ENCODE measurements at regions not wholly inside any gene's neighbourhood (a gene's known extent, or its start where the extent isn't known, plus 50 kb on each side); places are given as distances from the start of the nearest gene placed in this dataset.

- Mint-ChIP-seq H3K27ac (ENCODE audit: low read depth, unreplicated experiment) (no peak overlapping the region), H3K9me3 (ENCODE audit: unreplicated experiment) (peaks cover 37% of the 10 kb centered on the region), H3K27me3 (ENCODE audit: insufficient read depth, unreplicated experiment) (no peaks in the 10 kb centered on the region), H3K4me3 (ENCODE audit: unreplicated experiment) (no peak overlapping the region), H3K4me1 (ENCODE audit: insufficient read depth, unreplicated experiment) (no peaks in the 10 kb centered on the region), H3K36me3 (ENCODE audit: insufficient read depth, unreplicated experiment) (no peaks in the 10 kb centered on the region)
- intact Hi-C loops (cut with micrococcal nuclease) = no loop called here
- ChIA-PET CTCF (no interaction called here), POLR2A (no interaction called here)
- no peak for DNase-seq (ENCODE audit: unreplicated experiment)
- BruUV-seq (replicated peaks) = no TSS peak
- TF ChIP-seq, protein P1, sequence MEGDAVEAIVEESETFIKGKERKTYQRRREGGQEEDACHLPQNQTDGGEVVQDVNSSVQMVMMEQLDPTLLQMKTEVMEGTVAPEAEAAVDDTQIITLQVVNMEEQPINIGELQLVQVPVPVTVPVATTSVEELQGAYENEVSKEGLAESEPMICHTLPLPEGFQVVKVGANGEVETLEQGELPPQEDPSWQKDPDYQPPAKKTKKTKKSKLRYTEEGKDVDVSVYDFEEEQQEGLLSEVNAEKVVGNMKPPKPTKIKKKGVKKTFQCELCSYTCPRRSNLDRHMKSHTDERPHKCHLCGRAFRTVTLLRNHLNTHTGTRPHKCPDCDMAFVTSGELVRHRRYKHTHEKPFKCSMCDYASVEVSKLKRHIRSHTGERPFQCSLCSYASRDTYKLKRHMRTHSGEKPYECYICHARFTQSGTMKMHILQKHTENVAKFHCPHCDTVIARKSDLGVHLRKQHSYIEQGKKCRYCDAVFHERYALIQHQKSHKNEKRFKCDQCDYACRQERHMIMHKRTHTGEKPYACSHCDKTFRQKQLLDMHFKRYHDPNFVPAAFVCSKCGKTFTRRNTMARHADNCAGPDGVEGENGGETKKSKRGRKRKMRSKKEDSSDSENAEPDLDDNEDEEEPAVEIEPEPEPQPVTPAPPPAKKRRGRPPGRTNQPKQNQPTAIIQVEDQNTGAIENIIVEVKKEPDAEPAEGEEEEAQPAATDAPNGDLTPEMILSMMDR (IDR thresholded peaks at IDR 0.05; ENCODE audit: unreplicated experiment) = no peak
Observed at GRCh38 chr19:30781047-30781446, 408.9 kb downstream of the ZNF536 start.

GRCh38 chr19:30780456-30780855 lies 408.3 kb downstream of the ZNF536 start:
- peaks cover 36% of the 10 kb centered on the region for H3K9me3 Mint-ChIP-seq (ENCODE audit: unreplicated experiment)
- ChIA-PET CTCF (no interaction called here), POLR2A (no interaction called here)
- no peaks in the 10 kb centered on the region for H3K4me1 Mint-ChIP-seq (ENCODE audit: insufficient read depth, unreplicated experiment)
- no peaks in the 10 kb centered on the region for H3K36me3 Mint-ChIP-seq (ENCODE audit: insufficient read depth, unreplicated experiment)
- no peaks in the 10 kb centered on the region for H3K27me3 Mint-ChIP-seq (ENCODE audit: insufficient read depth, unreplicated experiment)
- intact Hi-C loops (cut with micrococcal nuclease) = no loop called here
- H3K27ac Mint-ChIP-seq (ENCODE audit: low read depth, unreplicated experiment) = no peak overlapping the region
- TF ChIP-seq, protein P1 (IDR thresholded peaks at IDR 0.05; ENCODE audit: unreplicated experiment) = no peak
- BruUV-seq (replicated peaks) = no TSS peak
- no peak overlapping the region for H3K4me3 Mint-ChIP-seq (ENCODE audit: unreplicated experiment)
- no peak for DNase-seq (ENCODE audit: unreplicated experiment)

DNA sequence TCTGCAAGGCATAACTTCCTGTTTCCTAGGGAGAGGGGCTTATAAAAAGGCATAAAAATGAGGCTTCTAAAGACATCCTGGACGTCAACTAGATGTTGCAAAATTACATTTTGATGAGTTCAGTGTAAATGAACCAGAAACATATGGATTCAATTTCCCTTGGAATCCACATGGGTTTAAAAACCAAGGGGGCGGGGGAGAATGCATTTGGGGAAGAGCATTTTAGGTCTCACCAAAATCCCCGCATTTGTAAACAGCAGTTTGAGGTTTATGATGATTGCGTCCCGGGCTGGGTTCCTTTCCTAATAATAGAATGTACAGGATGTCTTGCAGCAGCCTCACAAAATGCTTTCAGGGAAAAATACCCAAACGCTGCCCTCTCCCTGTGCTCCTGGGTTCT lies 407.8 kb downstream of the ZNF536 start:
- CTCF ChIA-PET = no interaction called here
- Mint-ChIP-seq H3K9me3 (ENCODE audit: unreplicated experiment) (peaks cover 36% of the 10 kb centered on the region), H3K4me1 (ENCODE audit: insufficient read depth, unreplicated experiment) (no peaks in the 10 kb centered on the region), H3K27me3 (ENCODE audit: insufficient read depth, unreplicated experiment) (no peaks in the 10 kb centered on the region), H3K27ac (ENCODE audit: low read depth, unreplicated experiment) (no peak overlapping the region), H3K36me3 (ENCODE audit: insufficient read depth, unreplicated experiment) (no peaks in the 10 kb centered on the region), H3K4me3 (ENCODE audit: unreplicated experiment) (no peak overlapping the region)
- intact Hi-C loops (cut with micrococcal nuclease) = no loop called here
- BruUV-seq (replicated peaks) = no TSS peak
- no peak for DNase-seq (ENCODE audit: unreplicated experiment)
- POLR2A ChIA-PET = no interaction called here
- TF ChIP-seq, protein P1 (IDR thresholded peaks at IDR 0.05; ENCODE audit: unreplicated experiment) = no peak

DNA sequence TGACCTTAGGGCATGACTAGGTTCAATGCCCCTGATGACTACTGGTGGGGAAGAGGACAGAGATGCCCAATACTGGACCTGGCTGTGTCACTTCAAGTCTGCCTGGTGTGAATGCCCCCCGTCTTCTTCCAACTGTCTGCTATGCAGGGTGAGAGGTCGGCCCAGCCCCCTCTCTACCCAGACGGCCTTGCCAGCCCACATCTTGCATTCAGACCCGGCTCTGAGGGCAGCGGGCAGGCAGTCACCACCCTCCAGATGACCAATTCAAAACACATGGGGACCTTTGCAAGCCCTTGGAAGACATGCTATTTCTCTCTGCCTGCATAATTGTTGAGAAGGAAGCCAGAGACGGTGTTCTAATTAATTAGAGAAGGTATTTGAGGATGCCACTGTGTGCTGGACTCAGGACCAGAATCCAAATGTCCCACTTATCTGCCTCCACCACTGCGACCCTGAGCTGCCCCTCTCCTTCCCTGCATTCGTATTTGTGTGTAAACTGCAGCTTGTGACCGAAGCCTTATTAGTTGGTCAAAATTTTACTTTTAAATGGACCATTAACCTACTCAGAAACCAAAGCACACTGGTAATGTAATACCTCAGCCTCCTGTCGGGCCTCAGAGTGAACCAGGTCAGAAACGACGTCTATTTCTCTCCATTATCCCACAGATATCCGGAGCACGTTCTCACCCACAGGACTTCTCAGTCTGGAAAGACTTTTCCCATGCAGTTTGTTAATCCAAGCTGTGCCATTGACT lies 407.0 kb downstream of the ZNF536 start:
- Mint-ChIP-seq H3K9me3 (ENCODE audit: unreplicated experiment) (peaks cover 40% of the 10 kb centered on the region), H3K36me3 (ENCODE audit: insufficient read depth, unreplicated experiment) (no peaks in the 10 kb centered on the region), H3K27me3 (ENCODE audit: insufficient read depth, unreplicated experiment) (no peaks in the 10 kb centered on the region), H3K27ac (ENCODE audit: low read depth, unreplicated experiment) (no peak overlapping the region), H3K4me3 (ENCODE audit: unreplicated experiment) (no peak overlapping the region), H3K4me1 (ENCODE audit: insufficient read depth, unreplicated experiment) (no peaks in the 10 kb centered on the region)
- ChIA-PET POLR2A (no interaction called here), CTCF (no interaction called here)
- BruUV-seq (replicated peaks) = no TSS peak
- no peak for DNase-seq (ENCODE audit: unreplicated experiment)
- intact Hi-C loops (cut with micrococcal nuclease) = no loop called here
- TF ChIP-seq, protein P1 (IDR thresholded peaks at IDR 0.05; ENCODE audit: unreplicated experiment) = no peak
